Osteoblast (primary cell): ENCODE measurements at regions not wholly inside any gene's neighbourhood (a gene's known extent, or its start where the extent isn't known, plus 50 kb on each side); places are given as distances from the start of the nearest gene placed in this dataset.

Experiments
- DNase-seq: peaks from one replicate; pipeline ENCODE4 v3.0.0; 2011; ENCODE audit warnings: low spot score, mixed read lengths; ENCODE audit not compliant: insufficient read length; ENCODE audit errors: missing footprints
- H2AFZ ChIP-seq: 2 replicates; pipeline ENCODE4 v1.6.0; 2011; ENCODE audit warnings: mild to moderate bottlenecking, low read length
- H3K27ac ChIP-seq: 2 replicates; pipeline ENCODE4 v1.5.1; 2011; ENCODE audit warnings: mild to moderate bottlenecking, low read depth, low read length, moderate library complexity
- H3K27me3 ChIP-seq: 2 replicates; pipeline ENCODE4 v1.6.0; 2012; ENCODE audit warnings: mild to moderate bottlenecking, control low read depth, inconsistent platforms, low read length, moderate library complexity; ENCODE audit not compliant: insufficient read depth
- H3K36me3 ChIP-seq: 2 replicates; pipeline ENCODE4 v1.5.1; 2011; ENCODE audit warnings: mild to moderate bottlenecking, low read length, control low read depth, moderate library complexity; ENCODE audit not compliant: insufficient read depth
- H3K4me1 ChIP-seq: 2 replicates; pipeline ENCODE4 v1.5.1; 2011; ENCODE audit warnings: mild to moderate bottlenecking, low read length, control low read depth, moderate library complexity; ENCODE audit not compliant: insufficient read depth
- H3K4me2 ChIP-seq: 2 replicates; pipeline ENCODE4 v1.6.0; 2011; ENCODE audit warnings: mild to moderate bottlenecking, low read length; ENCODE audit not compliant: insufficient read depth
- H3K4me3 ChIP-seq: fragments of 200-600 bp; sonication (generic); 3 replicates; pipeline ENCODE4 v1.5.1; 2012; ENCODE audit warnings: mild to moderate bottlenecking, low read length, inconsistent platforms; ENCODE audit not compliant: insufficient read depth
- H3K79me2 ChIP-seq: 2 replicates; pipeline ENCODE4 v1.6.0; 2012; ENCODE audit warnings: mild to moderate bottlenecking, low read length, control low read depth, inconsistent platforms; ENCODE audit not compliant: insufficient read depth
- H3K9me3 ChIP-seq: 2 replicates; pipeline ENCODE4 v1.5.1; 2011; ENCODE audit warnings: low read depth, low read length, control low read depth
- H4K20me1 ChIP-seq: 2 replicates; pipeline ENCODE4 v1.6.0; 2012; ENCODE audit warnings: mild to moderate bottlenecking, low read length, control low read depth; ENCODE audit not compliant: insufficient read depth
- TF ChIP-seq, protein P1 (sequence below): IDR thresholded peaks from 2 replicates; pipeline ENCODE4 v1.5.1; 2011; ENCODE audit warnings: mild to moderate bottlenecking, low read depth, low read length, moderate library complexity; ENCODE audit errors: extremely low read depth

DNA sequence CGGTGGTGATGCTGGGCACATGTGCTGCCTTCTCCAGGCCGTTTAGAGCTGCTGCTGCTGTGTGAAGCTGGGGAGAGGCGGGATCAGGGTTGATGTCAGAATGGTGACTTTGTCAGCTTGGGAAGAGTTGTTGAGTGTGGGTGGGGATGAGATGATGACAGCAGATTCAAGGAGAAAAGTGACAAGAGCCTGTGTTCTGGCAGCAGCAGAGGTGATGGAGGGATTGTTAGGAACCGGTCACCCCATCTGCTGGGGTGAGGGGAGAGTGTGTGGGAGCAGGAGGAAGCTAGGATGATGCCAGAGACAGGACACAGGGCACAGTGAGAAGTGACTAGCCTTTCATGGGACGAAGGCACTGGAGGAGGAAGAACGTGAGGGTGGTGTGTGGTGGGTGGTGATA lies 345.5 kb downstream of the RNF144A start:
- DNase-seq: no peak
- no peaks in the 10 kb centered on the region for H3K36me3 ChIP-seq
- no peaks in the 10 kb centered on the region for H4K20me1 ChIP-seq
- H3K27me3 ChIP-seq: no peaks in the 10 kb centered on the region
- no peaks in the 10 kb centered on the region for H3K9me3 ChIP-seq
- no peak overlapping the region for H3K27ac ChIP-seq
- no peaks in the 10 kb centered on the region for H3K79me2 ChIP-seq
- no peak overlapping the region for H3K4me2 ChIP-seq
- no peaks in the 10 kb centered on the region for H3K4me1 ChIP-seq
- H3K4me3 ChIP-seq: no peak overlapping the region
- no peak overlapping the region for H2AFZ ChIP-seq
- TF ChIP-seq, protein P1, sequence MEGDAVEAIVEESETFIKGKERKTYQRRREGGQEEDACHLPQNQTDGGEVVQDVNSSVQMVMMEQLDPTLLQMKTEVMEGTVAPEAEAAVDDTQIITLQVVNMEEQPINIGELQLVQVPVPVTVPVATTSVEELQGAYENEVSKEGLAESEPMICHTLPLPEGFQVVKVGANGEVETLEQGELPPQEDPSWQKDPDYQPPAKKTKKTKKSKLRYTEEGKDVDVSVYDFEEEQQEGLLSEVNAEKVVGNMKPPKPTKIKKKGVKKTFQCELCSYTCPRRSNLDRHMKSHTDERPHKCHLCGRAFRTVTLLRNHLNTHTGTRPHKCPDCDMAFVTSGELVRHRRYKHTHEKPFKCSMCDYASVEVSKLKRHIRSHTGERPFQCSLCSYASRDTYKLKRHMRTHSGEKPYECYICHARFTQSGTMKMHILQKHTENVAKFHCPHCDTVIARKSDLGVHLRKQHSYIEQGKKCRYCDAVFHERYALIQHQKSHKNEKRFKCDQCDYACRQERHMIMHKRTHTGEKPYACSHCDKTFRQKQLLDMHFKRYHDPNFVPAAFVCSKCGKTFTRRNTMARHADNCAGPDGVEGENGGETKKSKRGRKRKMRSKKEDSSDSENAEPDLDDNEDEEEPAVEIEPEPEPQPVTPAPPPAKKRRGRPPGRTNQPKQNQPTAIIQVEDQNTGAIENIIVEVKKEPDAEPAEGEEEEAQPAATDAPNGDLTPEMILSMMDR: no peak

DNA sequence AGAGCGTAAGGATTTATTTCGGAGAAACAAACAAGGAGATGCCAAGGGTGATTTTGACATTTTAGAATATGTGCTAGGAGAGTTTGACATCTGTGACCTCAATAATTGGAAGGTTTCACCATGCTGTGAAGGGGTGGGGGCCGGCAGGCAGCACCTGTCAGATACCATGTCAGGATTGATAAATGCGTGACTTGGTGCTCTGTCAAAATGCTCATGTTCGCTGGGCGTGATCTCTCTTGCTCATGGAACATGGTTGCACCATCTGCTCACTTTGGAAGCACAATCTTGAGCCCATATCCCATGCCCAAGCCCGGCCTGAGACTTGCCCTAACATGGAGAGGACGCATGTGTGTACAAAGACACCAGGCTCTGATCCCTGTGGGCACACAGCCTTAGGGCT lies 347.6 kb downstream of the RNF144A start:
- Histone ChIP-seq H3K79me2 (no peaks in the 10 kb centered on the region), H3K9me3 (no peaks in the 10 kb centered on the region), H3K36me3 (no peaks in the 10 kb centered on the region), H3K4me2 (no peak overlapping the region), H3K4me3 (no peak overlapping the region), H3K27me3 (no peaks in the 10 kb centered on the region), H3K4me1 (no peaks in the 10 kb centered on the region), H2AFZ (no peak overlapping the region), H3K27ac (no peak overlapping the region), H4K20me1 (no peaks in the 10 kb centered on the region)
- DNase-seq: no peak
- TF ChIP-seq, protein P1: no peak

DNA sequence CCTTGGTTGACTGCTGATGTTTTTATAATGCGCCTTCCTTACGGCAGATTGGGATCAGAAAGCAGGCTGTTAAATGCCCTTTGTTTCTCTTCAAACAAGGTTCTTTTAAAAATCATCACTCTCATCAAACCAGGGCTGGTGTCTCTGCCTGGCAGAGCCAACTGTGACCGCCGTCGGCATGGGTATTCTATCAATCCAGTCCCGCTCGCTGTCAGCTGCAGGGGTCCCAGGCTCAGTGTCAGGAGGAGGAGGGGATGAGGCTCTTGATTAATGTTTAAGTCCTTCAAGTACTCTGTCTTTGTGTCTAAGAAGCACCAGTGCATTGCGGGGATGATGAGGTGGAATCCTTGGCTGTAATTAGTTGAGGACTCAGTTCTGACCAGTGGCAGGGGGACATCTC lies 348.1 kb downstream of the RNF144A start:
- no peak overlapping the region for H3K27ac ChIP-seq
- no peak for DNase-seq
- H3K79me2 ChIP-seq: no peaks in the 10 kb centered on the region

DNA sequence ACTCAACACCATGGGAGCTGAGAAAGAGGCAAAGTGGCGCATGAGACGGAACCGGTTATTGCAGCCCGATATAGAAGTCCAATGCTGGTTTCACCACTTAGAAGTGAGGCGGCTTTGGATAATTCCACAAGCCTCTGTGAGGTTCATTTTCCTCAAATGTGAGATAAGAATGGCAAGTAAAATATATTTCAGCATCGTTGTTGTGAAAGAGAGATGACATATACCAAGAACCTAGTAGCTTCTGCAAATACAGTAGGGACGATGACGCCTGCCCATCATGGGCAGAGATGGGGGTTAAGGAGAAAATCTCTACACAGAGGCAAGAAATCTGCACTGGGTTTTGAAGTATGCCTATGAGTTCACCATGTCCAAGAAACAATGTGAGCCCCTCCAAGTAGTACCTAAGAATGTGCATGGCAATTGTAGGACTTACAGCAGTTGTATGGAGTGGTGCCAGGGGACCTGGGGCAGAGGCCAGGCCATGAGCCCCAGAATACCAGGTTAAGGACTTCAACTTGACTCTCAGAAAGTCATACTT lies 352.0 kb downstream of the RNF144A start:
- Histone ChIP-seq H3K4me3 (no peak overlapping the region), H3K9me3 (peaks cover 3% of the 10 kb centered on the region), H3K79me2 (no peaks in the 10 kb centered on the region), H3K4me2 (no peak overlapping the region), H2AFZ (no peak overlapping the region), H4K20me1 (no peaks in the 10 kb centered on the region), H3K27ac (no peak overlapping the region), H3K27me3 (no peaks in the 10 kb centered on the region), H3K36me3 (no peaks in the 10 kb centered on the region), H3K4me1 (no peaks in the 10 kb centered on the region)
- TF ChIP-seq, protein P1: no peak
- no peak for DNase-seq

More for the DNA sequence above, 348.1 kb downstream of the RNF144A start:
- Histone ChIP-seq H3K27me3 (no peaks in the 10 kb centered on the region), H4K20me1 (no peaks in the 10 kb centered on the region), H3K4me2 (no peak overlapping the region), H3K9me3 (no peaks in the 10 kb centered on the region), H3K36me3 (no peaks in the 10 kb centered on the region), H3K4me3 (no peak overlapping the region), H2AFZ (no peak overlapping the region), H3K4me1 (no peaks in the 10 kb centered on the region)
- TF ChIP-seq, protein P1: no peak
